ENCODE measurements at regions not wholly inside any gene's neighbourhood (a gene's known extent, or its start where the extent isn't known, plus 50 kb on each side); places are given as distances from the start of the nearest gene placed in this dataset.
"Not testable (repeated sequence)": the region's sequence is repeated elsewhere in the genome, so short reads cannot be mapped to it uniquely, and the experiment has no call there.

GRCh38 chr20:10109641-10110040 lies 74.9 kb downstream of the ANKEF1 start:
- no peak for DNase-seq

DNA sequence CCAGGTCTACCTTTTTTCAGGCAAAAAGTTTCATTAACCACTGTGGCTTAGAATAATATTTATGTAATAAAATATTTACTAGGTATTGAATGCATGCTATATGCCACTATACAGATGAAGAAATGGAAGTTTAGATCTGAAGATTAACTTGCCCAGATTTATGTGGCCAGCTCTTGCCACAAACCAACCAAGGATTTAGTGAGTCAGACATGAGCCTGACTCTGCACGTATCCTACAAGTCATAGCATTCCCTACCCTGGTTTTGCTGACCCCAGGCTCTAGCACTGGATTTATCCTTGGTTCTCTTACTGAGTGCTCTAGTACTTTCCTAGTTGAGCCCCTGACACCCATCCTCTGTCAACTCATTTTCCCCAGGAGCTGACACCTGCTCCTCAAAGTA lies 75.4 kb downstream of the ANKEF1 start:
- DNase-seq = no peak

GRCh38 chr20:10111139-10111958 lies 76.6 kb downstream of the ANKEF1 start:
- peak; percentile 21 for DNase-seq

- no peak for DNase-seq
Observed at GRCh38 chr20:10111959-10112250, 77.1 kb downstream of the ANKEF1 start.

DNA sequence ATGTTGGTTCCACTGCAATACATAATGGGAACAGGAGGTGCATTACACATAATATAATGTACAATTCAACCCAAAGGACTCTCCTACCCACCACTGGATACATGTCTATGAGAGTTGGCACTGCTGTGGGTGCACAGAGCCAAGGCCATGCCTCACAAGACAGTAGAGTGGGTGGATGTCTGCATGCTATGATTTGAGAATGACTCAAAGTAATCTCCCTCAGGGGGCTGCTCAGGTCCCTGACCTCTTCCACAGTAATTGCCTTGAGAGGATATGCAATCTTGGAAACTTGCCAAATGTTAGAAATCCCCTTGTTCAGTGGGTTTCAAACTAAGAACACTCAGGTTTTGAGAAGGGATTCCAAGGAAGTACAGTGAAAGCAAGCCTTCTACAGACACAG lies 79.0 kb downstream of the ANKEF1 start:
- DNase-seq = no peak

- DNase-seq = no peak
Observed at GRCh38 chr20:10114598-10114997, 79.8 kb downstream of the ANKEF1 start.

GRCh38 chr20:10115021-10115420 lies 80.2 kb downstream of the ANKEF1 start:
- no peak for DNase-seq

GRCh38 chr20:10119336-10119735 lies 84.5 kb downstream of the ANKEF1 start:
- DNase-seq = no peak

- not testable (repeated sequence) for DNase-seq
Observed at GRCh38 chr20:10124883-10125282, 90.1 kb downstream of the ANKEF1 start.

DNA sequence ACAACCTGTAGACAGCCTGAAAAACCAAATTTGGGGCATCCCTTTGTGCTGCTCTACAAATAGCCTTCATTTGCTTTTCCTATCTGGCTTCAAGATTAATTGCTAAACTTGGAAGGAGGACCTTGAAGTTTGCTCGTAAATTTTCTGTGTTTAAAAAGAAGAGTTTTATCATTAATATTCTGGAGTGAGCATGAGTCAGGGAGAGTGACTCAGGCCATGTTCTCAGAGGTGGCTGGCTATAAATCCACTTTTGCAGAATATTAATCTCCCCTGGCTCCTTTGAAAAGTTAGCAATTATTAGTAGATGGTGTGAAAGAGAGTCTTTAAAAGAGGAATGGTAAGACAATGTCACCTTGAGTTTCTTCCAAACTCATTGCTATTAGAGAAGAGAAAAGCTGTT lies 91.0 kb downstream of the ANKEF1 start:
- DNase-seq = no peak

DNA sequence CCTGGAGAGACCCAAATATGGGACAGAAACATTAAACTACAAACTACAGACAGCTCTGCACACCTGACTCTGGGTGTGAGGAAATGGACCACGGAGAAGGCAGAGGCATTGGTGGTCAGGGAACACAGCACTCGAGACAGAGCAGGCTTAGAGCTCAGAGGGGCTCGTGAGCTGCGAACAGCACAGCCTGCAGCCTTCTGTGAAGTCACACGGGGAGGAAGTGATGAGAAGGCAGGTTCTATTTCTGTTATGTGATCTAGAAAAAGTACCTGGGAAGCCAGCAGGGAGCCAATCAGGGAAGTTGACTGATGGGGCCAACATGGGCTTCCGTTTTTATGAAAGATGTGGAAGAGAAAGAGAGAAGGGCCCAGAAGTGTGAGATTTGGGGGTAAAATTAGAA lies 88.9 kb upstream of the SNAP25 start:
- DNase-seq = no peak

GRCh38 chr20:10131732-10132345 lies 86.8 kb upstream of the SNAP25 start:
- DNase-seq = peak; percentile 64

- DNase-seq = no peak
Observed at GRCh38 chr20:10132387-10132786, 86.2 kb upstream of the SNAP25 start.

- DNase-seq = no peak
Observed at GRCh38 chr20:10133532-10133931, 85.1 kb upstream of the SNAP25 start.

GRCh38 chr20:10134176-10134575 lies 84.5 kb upstream of the SNAP25 start:
- DNase-seq = no peak

DNA sequence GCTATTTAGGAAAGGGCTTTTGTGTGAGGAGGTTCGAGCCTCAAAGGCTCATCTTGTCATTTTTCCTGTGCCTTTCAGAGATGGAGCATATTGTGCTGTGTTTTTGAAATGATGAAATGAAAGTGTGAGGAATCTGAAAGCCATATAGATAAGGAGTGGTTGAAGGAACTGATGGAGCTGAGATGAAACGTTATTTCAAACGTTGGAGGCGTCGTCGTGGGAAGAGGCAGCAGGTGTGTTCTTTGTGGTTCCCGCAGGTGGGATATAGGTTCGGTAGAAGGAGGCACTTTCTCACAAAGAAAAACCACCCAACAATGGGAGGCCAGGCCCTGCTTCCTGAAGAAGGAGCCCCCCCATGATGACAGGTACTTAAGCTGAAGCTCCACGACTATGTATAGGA lies 83.2 kb upstream of the SNAP25 start:
- DNase-seq = no peak

DNA sequence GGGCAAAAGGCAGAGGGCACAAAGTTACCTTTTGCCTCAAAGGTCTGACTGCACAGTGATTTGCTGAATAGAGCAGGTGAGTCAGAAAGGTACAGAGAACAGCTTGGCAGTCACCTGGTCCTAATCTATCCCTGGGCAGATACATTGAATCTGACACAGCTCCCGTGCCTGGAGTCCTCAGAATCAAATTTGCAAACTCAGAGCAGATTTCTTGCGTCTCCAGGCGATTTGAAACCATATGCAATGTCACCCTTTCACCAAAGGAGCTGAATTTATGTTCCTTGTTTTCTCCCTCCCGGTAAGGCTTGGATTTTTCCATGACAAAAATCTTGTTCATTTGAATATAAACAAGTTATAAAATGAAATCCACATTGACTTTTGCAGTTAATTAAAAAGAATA lies 81.6 kb upstream of the SNAP25 start:
- DNase-seq = no peak

DNA sequence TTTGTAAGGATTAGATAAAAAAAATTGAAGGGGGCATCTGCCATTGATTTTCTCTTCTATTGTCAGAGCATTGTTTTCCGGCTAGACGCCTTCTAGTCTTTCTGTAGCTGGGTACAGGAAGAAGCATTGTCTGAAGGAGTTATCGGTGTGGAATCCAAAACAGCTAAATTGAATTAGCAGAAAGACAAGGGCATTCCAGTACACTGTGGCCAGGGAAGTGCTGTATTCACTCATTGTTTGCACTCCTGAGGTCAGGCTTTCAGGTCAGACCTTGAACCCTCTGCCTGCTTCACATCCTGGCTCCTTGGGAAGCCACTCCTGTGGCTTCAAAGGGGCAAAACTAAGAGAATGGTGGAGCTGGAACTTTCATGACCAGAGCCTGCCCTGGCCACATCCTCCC lies 81.1 kb upstream of the SNAP25 start:
- DNase-seq = no peak

DNA sequence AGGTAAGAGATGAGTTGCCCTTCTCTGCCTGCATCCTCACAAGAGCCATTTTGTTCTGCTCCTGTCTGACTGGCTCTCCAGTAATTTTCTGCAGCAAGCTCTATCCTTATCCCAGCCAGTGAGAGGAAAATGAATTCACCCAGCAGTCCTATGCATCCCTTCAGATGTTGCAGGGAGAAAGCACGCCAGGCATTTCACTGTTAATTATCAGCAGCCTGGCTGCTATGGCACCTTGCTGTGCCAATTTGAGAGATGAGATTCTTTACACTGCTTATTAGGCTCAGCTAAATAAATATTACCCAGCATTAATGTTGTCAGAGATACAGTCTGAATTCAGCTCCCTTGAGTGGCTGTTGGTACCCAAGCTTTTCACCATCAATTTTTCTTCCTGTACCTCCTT lies 61.1 kb upstream of the SNAP25 start:
- no peak for DNase-seq

DNA sequence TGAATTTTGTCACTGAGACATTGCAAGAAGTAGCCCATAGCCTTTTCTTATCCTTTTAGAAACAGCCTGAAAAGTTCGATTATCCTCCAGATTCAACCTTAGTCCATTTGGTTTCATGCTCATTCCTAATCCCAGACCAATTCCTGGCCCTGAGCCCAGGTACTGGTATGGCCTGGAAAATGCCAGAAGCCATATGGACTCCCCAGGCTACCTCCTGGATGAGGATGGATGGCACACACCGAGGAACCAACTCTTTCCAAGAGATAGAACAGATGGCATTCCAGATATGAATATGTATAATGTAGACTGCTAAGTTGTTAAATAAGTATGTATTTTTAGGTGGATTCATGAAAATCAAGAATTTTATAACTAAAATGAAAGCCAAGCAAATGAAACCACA lies 51.6 kb upstream of the SNAP25 start:
- no peak for DNase-seq

DNA sequence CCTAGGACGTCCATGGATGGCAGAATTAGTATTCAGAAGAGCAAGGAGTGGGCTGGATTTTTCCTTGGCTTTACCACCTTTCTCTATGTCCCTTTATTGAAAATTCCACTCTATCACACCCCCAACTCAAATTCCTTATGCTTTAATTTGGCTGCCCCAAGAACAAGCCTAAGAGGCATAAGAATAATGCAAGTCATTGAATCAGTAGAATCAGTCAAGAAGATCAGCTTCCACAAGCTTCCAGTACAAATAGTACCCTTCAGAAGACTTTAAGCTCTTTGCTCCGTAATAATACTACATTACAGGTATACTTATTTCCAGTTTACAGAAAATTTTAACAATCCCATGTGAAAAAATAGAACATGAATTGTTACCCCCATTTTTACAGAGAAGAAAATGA lies 51.0 kb upstream of the SNAP25 start:
- DNase-seq = no peak
